Fibroblast of the conjunctiva (primary cell): ENCODE measurements at regions not wholly inside any gene's neighbourhood (a gene's known extent, or its start where the extent isn't known, plus 50 kb on each side); places are given as distances from the start of the nearest gene placed in this dataset.
"Not testable (repeated sequence)": the region's sequence is repeated elsewhere in the genome, so short reads cannot be mapped to it uniquely, and the experiment has no call there.

Experiments
- DNase-seq: peaks from one replicate; pipeline ENCODE4 v3.0.0-alpha.2; 2010; ENCODE audit warnings: low read depth

- no peak for DNase-seq
Observed at GRCh38 chr1:214861615-214862014, 220.9 kb upstream of the KCNK2 start.

- DNase-seq, result no peak
Observed at GRCh38 chr1:214862421-214862820, 220.1 kb upstream of the KCNK2 start.

- peak; percentile 57 for DNase-seq
Observed at GRCh38 chr1:214864896-214865688, 217.4 kb upstream of the KCNK2 start.

GRCh38 chr1:214870426-214870825 is 212.1 kb upstream of the KCNK2 start:
- not testable (repeated sequence) for DNase-seq

GRCh38 chr1:214880956-214881355 is 201.6 kb upstream of the KCNK2 start:
- no peak for DNase-seq

GRCh38 chr1:214882616-214883015 is 199.9 kb upstream of the KCNK2 start:
- no peak for DNase-seq

- DNase-seq, result no peak
Observed at GRCh38 chr1:214895011-214895600, 187.4 kb upstream of the KCNK2 start.

- DNase-seq, result no peak
Observed at GRCh38 chr1:214896921-214897320, 185.6 kb upstream of the KCNK2 start.

GRCh38 chr1:214897581-214897980 is 185.0 kb upstream of the KCNK2 start:
- no peak for DNase-seq

GRCh38 chr1:214898161-214898560 is 184.4 kb upstream of the KCNK2 start:
- no peak for DNase-seq

GRCh38 chr1:214898718-214899117 is 183.8 kb upstream of the KCNK2 start:
- no peak for DNase-seq

- DNase-seq, result no peak
Observed at GRCh38 chr1:214899908-214900460, 182.6 kb upstream of the KCNK2 start.

- no peak for DNase-seq
Observed at GRCh38 chr1:214900590-214900989, 181.9 kb upstream of the KCNK2 start.

GRCh38 chr1:214901718-214902117 is 180.8 kb upstream of the KCNK2 start:
- peak; percentile 17 for DNase-seq

- DNase-seq, result no peak
Observed at GRCh38 chr1:214902636-214903320, 179.8 kb upstream of the KCNK2 start.

GRCh38 chr1:214912127-214912526 is 170.4 kb upstream of the KCNK2 start:
- no peak for DNase-seq

GRCh38 chr1:214913966-214914365 is 168.6 kb upstream of the KCNK2 start:
- DNase-seq, result no peak

GRCh38 chr1:214917081-214917635 is 165.4 kb upstream of the KCNK2 start:
- no peak for DNase-seq

GRCh38 chr1:214918745-214919144 is 163.8 kb upstream of the KCNK2 start:
- DNase-seq, result no peak

- DNase-seq, result no peak
Observed at GRCh38 chr1:214920337-214920736, 162.2 kb upstream of the KCNK2 start.

- DNase-seq, result no peak
Observed at GRCh38 chr1:214923278-214923915, 159.1 kb upstream of the KCNK2 start.

- no peak for DNase-seq
Observed at GRCh38 chr1:214927796-214928195, 154.7 kb upstream of the KCNK2 start.
